AG04450 (cell line): ENCODE measurements at regions not wholly inside any gene's neighbourhood (a gene's known extent, or its start where the extent isn't known, plus 50 kb on each side); places are given as distances from the start of the nearest gene placed in this dataset.

ENCODE experiments used
- CTCF ChIA-PET: fragments of 300-600, 350-600 bp; formaldehyde crosslinking; extraction: SDS; loops from one replicate; lab custom pipeline; 2022; ENCODE audit warnings: antibody characterized with exemption, inconsistent platforms; lab: Charles Lee
- POLR2A ChIA-PET: fragments of 350-600 bp; formaldehyde crosslinking; extraction: SDS; loops from one replicate; lab custom pipeline; 2021; ENCODE audit warnings: antibody characterized with exemption, inconsistent platforms; lab: Yijun Ruan, JAX
- DNase-seq: peaks from one replicate; pipeline ENCODE4 v3.0.0-alpha.2; 2011; ENCODE audit warnings: low read depth, low spot score
- H3K27ac ChIP-seq: one replicate; pipeline ENCODE4 v1.5.1; 2012; ENCODE audit warnings: low read depth, low read length, control low read depth
- H3K27me3 ChIP-seq: one replicate; pipeline ENCODE4 v1.6.0; 2012; ENCODE audit warnings: low read length; ENCODE audit not compliant: control insufficient read depth, insufficient read depth
- H3K4me3 ChIP-seq: 2 replicates; pipeline ENCODE4 v1.5.1; 2011; ENCODE audit warnings: mild to moderate bottlenecking, low read depth, low read length, control low read depth
- H3K9me3 ChIP-seq: 2 replicates; pipeline ENCODE4 v1.5.1; 2012; ENCODE audit warnings: low read length; ENCODE audit not compliant: control insufficient read depth, insufficient read depth
- CTCF ChIP-seq: IDR thresholded peaks from 2 replicates; pipeline ENCODE4 v1.5.1; 2011; ENCODE audit warnings: low read depth, low read length, control low read depth, inconsistent platforms

- Histone ChIP-seq H3K27ac (no peak overlapping the region), H3K4me3 (no peak overlapping the region), H3K27me3 (peaks cover 5% of the 10 kb centered on the region), H3K9me3 (no peaks in the 10 kb centered on the region)
- no peak for DNase-seq
- ChIA-PET POLR2A (no interaction called here), CTCF (interaction anchor here (1.2 kb wide), 1 partner anchor 45 kb away, joined by 5 read pairs; no protein-coding TSS in a partner anchor)
- TF ChIP-seq CTCF = no peak
These were observed 137.5 kb upstream of the OTOS start for GRCh38 chr2:240277807-240278522.

GRCh38 chr2:240278661-240279060, 138.2 kb upstream of the OTOS start:
- peak; percentile 16 for DNase-seq
- ChIA-PET POLR2A (no interaction called here), CTCF (no interaction called here)
- H3K9me3 ChIP-seq = no peaks in the 10 kb centered on the region
- no peak overlapping the region for H3K4me3 ChIP-seq
- H3K27me3 ChIP-seq = peaks cover 6% of the 10 kb centered on the region
- no peak overlapping the region for H3K27ac ChIP-seq
- no peak for TF ChIP-seq CTCF

GRCh38 chr2:240280621-240281020, 140.2 kb upstream of the OTOS start:
- H3K4me3 ChIP-seq = no peak overlapping the region
- ChIA-PET CTCF (no interaction called here), POLR2A (interaction anchor here (1.0 kb wide), 1 partner anchor 80 kb away, joined by 3 read pairs; no protein-coding TSS in a partner anchor)
- peaks cover 10% of the 10 kb centered on the region for H3K27me3 ChIP-seq
- no peak for TF ChIP-seq CTCF
- no peak for DNase-seq
- H3K27ac ChIP-seq = no peak overlapping the region
- H3K9me3 ChIP-seq = peaks cover 3% of the 10 kb centered on the region

- POLR2A ChIA-PET = no interaction called here
- no peak overlapping the region for H3K27ac ChIP-seq
- DNase-seq = no peak
- peaks cover 26% of the 10 kb centered on the region for H3K27me3 ChIP-seq
- H3K9me3 ChIP-seq = peaks cover 3% of the 10 kb centered on the region
- no peak for TF ChIP-seq CTCF
- CTCF ChIA-PET = interaction anchor here (1.4 kb wide), 1 partner anchor 229 kb away, joined by 3 read pairs; no protein-coding TSS in a partner anchor
- no peak overlapping the region for H3K4me3 ChIP-seq
These were observed 144.2 kb upstream of the OTOS start for GRCh38 chr2:240284503-240285259.

- H3K9me3 ChIP-seq = peaks cover 3% of the 10 kb centered on the region
- H3K4me3 ChIP-seq = no peak overlapping the region
- H3K27me3 ChIP-seq = peaks cover 30% of the 10 kb centered on the region
- no peak for DNase-seq
- POLR2A ChIA-PET = no interaction called here
- TF ChIP-seq CTCF = no peak
- no peak overlapping the region for H3K27ac ChIP-seq
- CTCF ChIA-PET = interaction anchor here (1.4 kb wide), 1 partner anchor 228 kb away, joined by 3 read pairs; no protein-coding TSS in a partner anchor
These were observed 145.3 kb upstream of the OTOS start for GRCh38 chr2:240285725-240286124.
